ENCODE measurements at regions not wholly inside any gene's neighbourhood (a gene's known extent, or its start where the extent isn't known, plus 50 kb on each side); places are given as distances from the start of the nearest gene placed in this dataset.
"Not testable (repeated sequence)": the region's sequence is repeated elsewhere in the genome, so short reads cannot be mapped to it uniquely, and the experiment has no call there.

DNA sequence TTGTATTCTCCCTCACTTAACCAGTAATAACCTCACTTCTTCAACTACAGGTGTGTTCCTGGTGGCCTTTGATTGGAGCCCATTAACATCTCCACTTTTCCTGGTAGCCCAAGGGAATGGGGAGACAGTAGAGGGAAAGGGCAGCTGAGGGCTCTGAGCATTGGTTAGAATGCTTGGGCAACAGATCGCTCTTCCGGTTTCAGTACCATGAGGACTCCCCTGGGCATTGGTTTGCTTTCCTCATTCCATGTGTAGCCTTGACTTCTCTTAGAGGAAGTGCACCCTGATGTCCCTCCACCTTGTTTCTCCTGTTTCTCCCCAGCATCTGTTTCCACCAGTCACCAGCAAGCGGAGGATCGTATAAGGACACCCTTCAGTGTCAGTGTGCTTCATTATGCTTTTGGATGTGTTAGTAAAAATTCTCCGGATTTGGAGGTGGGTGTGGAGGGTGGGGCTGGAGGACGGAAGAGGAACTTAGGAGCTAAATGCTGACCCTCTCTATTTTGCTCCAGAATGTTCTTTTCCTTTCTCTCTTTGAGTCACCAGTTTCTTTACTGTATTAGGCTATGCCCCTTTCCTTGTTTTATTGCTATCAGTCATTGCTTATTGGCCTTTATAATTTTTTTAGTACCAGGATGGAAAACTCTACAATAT is 50.6 kb upstream of the ZNG1B start:
- intact Hi-C loops (cut with DNase I; ENCODE audit: low total_unique reads); H3K9me3 ChIP-seq; H3K4me3 ChIP-seq; DNase-seq (ENCODE audit: low spot score in 2 of 2); H3K4me1 ChIP-seq; H3K27me3 ChIP-seq; H3K27ac ChIP-seq; H3K36me3 ChIP-seq: not testable (repeated sequence)

- H3K36me3 ChIP-seq; H3K9me3 ChIP-seq; H3K27ac ChIP-seq; H3K4me3 ChIP-seq; H3K4me1 ChIP-seq; DNase-seq (ENCODE audit: low spot score in 2 of 2); H3K27me3 ChIP-seq: not testable (repeated sequence)
- intact Hi-C loops (cut with DNase I; ENCODE audit: low total_unique reads) = loop anchor here (10.0 kb wide), 1 partner anchor 135 kb away; no protein-coding TSS in a partner anchor
Observed at GRCh38 chr2:113379621-113380020, 57.9 kb upstream of the ZNG1B start.

- intact Hi-C loops (cut with DNase I; ENCODE audit: low total_unique reads) = loop anchor here (10.0 kb wide), 1 partner anchor 132 kb away; no protein-coding TSS in a partner anchor
- TF ChIP-seq POLR2A (IDR thresholded peaks at IDR 0.05) = no peak
- TF ChIP-seq, protein P1, sequence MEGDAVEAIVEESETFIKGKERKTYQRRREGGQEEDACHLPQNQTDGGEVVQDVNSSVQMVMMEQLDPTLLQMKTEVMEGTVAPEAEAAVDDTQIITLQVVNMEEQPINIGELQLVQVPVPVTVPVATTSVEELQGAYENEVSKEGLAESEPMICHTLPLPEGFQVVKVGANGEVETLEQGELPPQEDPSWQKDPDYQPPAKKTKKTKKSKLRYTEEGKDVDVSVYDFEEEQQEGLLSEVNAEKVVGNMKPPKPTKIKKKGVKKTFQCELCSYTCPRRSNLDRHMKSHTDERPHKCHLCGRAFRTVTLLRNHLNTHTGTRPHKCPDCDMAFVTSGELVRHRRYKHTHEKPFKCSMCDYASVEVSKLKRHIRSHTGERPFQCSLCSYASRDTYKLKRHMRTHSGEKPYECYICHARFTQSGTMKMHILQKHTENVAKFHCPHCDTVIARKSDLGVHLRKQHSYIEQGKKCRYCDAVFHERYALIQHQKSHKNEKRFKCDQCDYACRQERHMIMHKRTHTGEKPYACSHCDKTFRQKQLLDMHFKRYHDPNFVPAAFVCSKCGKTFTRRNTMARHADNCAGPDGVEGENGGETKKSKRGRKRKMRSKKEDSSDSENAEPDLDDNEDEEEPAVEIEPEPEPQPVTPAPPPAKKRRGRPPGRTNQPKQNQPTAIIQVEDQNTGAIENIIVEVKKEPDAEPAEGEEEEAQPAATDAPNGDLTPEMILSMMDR (IDR thresholded peaks at IDR 0.05) = no peak
- no peak for TF ChIP-seq POLR2AphosphoS5 (IDR thresholded peaks at IDR 0.05)
- H3K27me3 ChIP-seq = no peaks in the 10 kb centered on the region
- H3K36me3 ChIP-seq = no peaks in the 10 kb centered on the region
- H3K4me3 ChIP-seq = no peak overlapping the region
- no peaks in the 10 kb centered on the region for H3K4me1 ChIP-seq
- H3K27ac ChIP-seq = no peak overlapping the region
- H3K9me3 ChIP-seq = no peaks in the 10 kb centered on the region
- DNase-seq (ENCODE audit: low spot score in 2 of 2) = no peak
Observed at GRCh38 chr2:113376913-113377445, 60.5 kb upstream of the ZNG1B start.

DNA sequence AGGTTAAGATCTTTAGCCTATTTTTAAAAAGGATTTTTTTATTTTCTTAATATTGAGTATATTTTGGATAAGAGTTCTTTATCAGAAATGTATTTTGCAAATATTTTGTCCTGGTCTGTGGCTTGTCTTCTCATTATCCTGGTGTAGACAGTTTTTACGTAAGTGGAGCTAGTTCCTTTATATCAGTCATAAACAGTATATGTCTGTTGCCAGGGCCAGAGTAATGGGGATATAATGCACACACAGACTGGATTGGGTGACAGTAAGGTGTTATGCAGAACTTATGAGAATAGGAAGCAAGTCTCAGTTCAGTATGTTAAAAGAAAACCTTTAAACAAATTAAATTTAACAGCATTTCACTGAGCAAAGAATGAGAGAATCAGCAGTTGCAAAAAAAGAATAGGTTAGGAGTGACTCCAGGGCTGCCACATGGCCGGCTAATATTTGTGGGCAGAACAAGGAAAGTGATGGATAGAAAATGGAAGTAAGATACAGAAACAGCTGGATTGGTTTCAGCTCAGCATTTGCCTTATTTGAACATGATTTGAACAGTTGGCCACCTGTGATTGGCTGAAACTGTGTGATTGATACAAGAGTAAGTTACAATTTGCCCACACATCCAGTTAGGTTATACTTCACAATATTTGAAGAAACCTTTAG is 61.1 kb upstream of the ZNG1B start:
- Histone ChIP-seq H3K27ac (no peak overlapping the region), H3K9me3 (no peaks in the 10 kb centered on the region), H3K4me3 (no peak overlapping the region), H3K27me3 (no peaks in the 10 kb centered on the region), H3K36me3 (no peaks in the 10 kb centered on the region), H3K4me1 (no peaks in the 10 kb centered on the region)
- no peak for TF ChIP-seq POLR2A (IDR thresholded peaks at IDR 0.05)
- TF ChIP-seq, protein P1 (IDR thresholded peaks at IDR 0.05) = no peak
- TF ChIP-seq POLR2AphosphoS5 (IDR thresholded peaks at IDR 0.05) = no peak
- intact Hi-C loops (cut with DNase I; ENCODE audit: low total_unique reads) = loop anchor here (10.0 kb wide), 1 partner anchor 132 kb away; no protein-coding TSS in a partner anchor
- no peak for DNase-seq (ENCODE audit: low spot score in 2 of 2)

- H3K27me3 ChIP-seq; H3K36me3 ChIP-seq; H3K4me1 ChIP-seq; DNase-seq (ENCODE audit: low spot score in 2 of 2); H3K4me3 ChIP-seq; H3K9me3 ChIP-seq; H3K27ac ChIP-seq: not testable (repeated sequence)
- intact Hi-C loops (cut with DNase I; ENCODE audit: low total_unique reads) = loop anchor here (5.0 to 10.0 kb wide), 2 partner anchors 130 to 168 kb away; no protein-coding TSS in a partner anchor
Observed at GRCh38 chr2:113374857-113375256, 62.6 kb upstream of the ZNG1B start.

- H3K27ac ChIP-seq; H3K36me3 ChIP-seq; H3K27me3 ChIP-seq; H3K4me3 ChIP-seq; DNase-seq (ENCODE audit: low spot score in 2 of 2); H3K4me1 ChIP-seq; H3K9me3 ChIP-seq: not testable (repeated sequence)
- intact Hi-C loops (cut with DNase I; ENCODE audit: low total_unique reads) = loop anchor here (5.0 to 10.0 kb wide), 2 partner anchors 128 to 165 kb away; no protein-coding TSS in a partner anchor
Observed at GRCh38 chr2:113372258-113372834, 65.1 kb upstream of the ZNG1B start.
